HCT116 (cell line): ENCODE measurements at regions not wholly inside any gene's neighbourhood (a gene's known extent, or its start where the extent isn't known, plus 50 kb on each side); places are given as distances from the start of the nearest gene placed in this dataset.

Experiments used
- CEBPB ChIP-seq: IDR thresholded peaks from 2 replicates; pipeline ENCODE4 v1.6.1; 2012; ENCODE audit warnings: low read depth
- CTCF ChIP-seq, 3 experiments: fragments of 200-600 bp in 1 of 3; sonication (generic) in 1 of 3; IDR thresholded peaks in 2 of 3; conservative IDR thresholded peaks in 1 of 3; 2 replicates each; pipeline ENCODE4 v1.5.1; 2012 to 2017; ENCODE audit warnings: low read depth in 2 of 3, low read length in 2 of 3, antibody characterized with exemption in 1 of 3, borderline replicate concordance in 1 of 3, control low read depth in 1 of 3, mild to moderate bottlenecking in 1 of 3, mixed read lengths in 1 of 3, mixed run types in 1 of 3, moderate library complexity in 1 of 3; ENCODE audit not compliant: insufficient read depth in 1 of 3
- EGR1 ChIP-seq: IDR thresholded peaks from 2 replicates; pipeline ENCODE4 v1.6.1; 2012; ENCODE audit warnings: low read depth
- EZH2 ChIP-seq: fragments of 200-600 bp; sonication (generic); IDR thresholded peaks from 2 replicates; pipeline ENCODE4 v1.6.1; 2017; ENCODE audit warnings: antibody characterized with exemption, mixed run types
- EZH2phosphoT487 ChIP-seq: fragments of 200-600 bp; IDR thresholded peaks from 2 replicates; pipeline ENCODE4 v1.6.1; 2018; ENCODE audit warnings: antibody characterized with exemption, borderline replicate concordance
- JUND ChIP-seq: IDR thresholded peaks from 2 replicates; pipeline ENCODE4 v1.6.1; 2012
- POLR2A ChIP-seq: IDR thresholded peaks from 2 replicates; pipeline ENCODE4 v1.7.0; 2011; ENCODE audit warnings: borderline replicate concordance; ENCODE audit not compliant: insufficient read depth, insufficient read length; ENCODE audit errors: extremely low read depth
- POLR2AphosphoS5 ChIP-seq: IDR thresholded peaks from 2 replicates; pipeline ENCODE4 v1.6.1; 2011; ENCODE audit warnings: mild to moderate bottlenecking, low read depth, low read length, moderate library complexity
- RAD21 ChIP-seq: IDR thresholded peaks from 2 replicates; pipeline ENCODE4 v1.6.1; 2012; ENCODE audit warnings: low read depth, mild to moderate bottlenecking
- SIN3A ChIP-seq: IDR thresholded peaks from 2 replicates; pipeline ENCODE4 v1.6.1; 2012; ENCODE audit warnings: low read depth
- ZFX ChIP-seq: fragments of 450-650 bp; IDR thresholded peaks from 2 replicates; pipeline ENCODE4 v1.6.1; 2017
- ZNF274 ChIP-seq: fragments of 200-500 bp; sonication (Bioruptor generic); IDR thresholded peaks from 2 replicates; pipeline ENCODE4 v1.6.1; 2014; ENCODE audit warnings: mild to moderate bottlenecking, low read depth, low read length, inconsistent platforms

- TF ChIP-seq ZNF274 (no peak), SIN3A (no peak), RAD21 (no peak), EZH2phosphoT487 (no peak), CTCF (IDR thresholded peaks at IDR 0.05 in 2 of 3, conservative IDR thresholded peaks at IDR 0.05 in 1 of 3; ENCODE audit: borderline replicate concordance in 1 of 3, insufficient read depth in 1 of 3, low read depth in 2 of 3, low read length in 2 of 3) (no peak), EZH2 (no peak), JUND (no peak), POLR2AphosphoS5 (no peak), POLR2A (no peak), EGR1 (no peak), CEBPB (no peak), ZFX (no peak)
These were observed 634.6 kb downstream of the IGSF11 start for GRCh38 chr3:118400086-118400485.
